GM23338 (cell line): ENCODE measurements at regions not wholly inside any gene's neighbourhood (a gene's known extent, or its start where the extent isn't known, plus 50 kb on each side); places are given as distances from the start of the nearest gene placed in this dataset.

Experiments
- CTCF ChIP-seq, 2 experiments: fragments of 200-600 bp in 1 of 2; sonication (generic) in 1 of 2; conservative IDR thresholded peaks; 2 replicates each; pipeline versions ENCODE4 v1.5.1 to v1.6.1; 2016 to 2017; ENCODE audit warnings: antibody characterized with exemption in 2 of 2, low read depth in 2 of 2, mild to moderate bottlenecking in 2 of 2, moderate library complexity in 1 of 2
- EZH2 ChIP-seq: fragments of 200-600 bp; sonication (generic); IDR thresholded peaks from one replicate; pipeline ENCODE4 v1.8.0; 2017; ENCODE audit warnings: antibody characterized with exemption, mild to moderate bottlenecking, low read depth; ENCODE audit not compliant: unreplicated experiment
- EZH2phosphoT487 ChIP-seq: fragments of 200-600 bp; sonication (generic); IDR thresholded peaks from one replicate; pipeline ENCODE4 v1.8.1; 2018; ENCODE audit warnings: antibody characterized with exemption; ENCODE audit not compliant: unreplicated experiment
- NANOG ChIP-seq: IDR thresholded peaks from 2 replicates; pipeline ENCODE4 v1.6.1; 2016; ENCODE audit warnings: antibody characterized with exemption, borderline replicate concordance
- POLR2AphosphoS5 ChIP-seq: IDR thresholded peaks from 2 replicates; pipeline ENCODE4 v1.6.1; 2016; ENCODE audit warnings: antibody characterized with exemption, low read depth
- REST ChIP-seq: IDR thresholded peaks from one replicate; pipeline ENCODE4 v1.6.1; 2018; ENCODE audit warnings: antibody characterized with exemption; ENCODE audit not compliant: unreplicated experiment

- no peak for TF ChIP-seq POLR2AphosphoS5
- TF ChIP-seq CTCF (conservative IDR thresholded peaks at IDR 0.05; ENCODE audit: low read depth in 2 of 2) = no peak
- TF ChIP-seq EZH2phosphoT487 = no peak
- no peak for TF ChIP-seq EZH2
- no peak for TF ChIP-seq REST
- no peak for TF ChIP-seq NANOG
These were observed 184.9 kb upstream of the GNAI1 start for GRCh38 chr7:79949778-79950177.
